ENCODE measurements at regions not wholly inside any gene's neighbourhood (a gene's known extent, or its start where the extent isn't known, plus 50 kb on each side); places are given as distances from the start of the nearest gene placed in this dataset.

- Mint-ChIP-seq H3K4me3 (no peak overlapping the region), H3K9me3 (ENCODE audit: low read depth) (no peaks in the 10 kb centered on the region), H3K4me1 (peaks cover 8% of the 10 kb centered on the region), H3K27me3 (peaks cover 17% of the 10 kb centered on the region), H3K27ac (no peak overlapping the region), H3K36me3 (no peaks in the 10 kb centered on the region)
- no peak for DNase-seq
- no peak for ATAC-seq
- CTCF ChIA-PET: no interaction called here
Measured at GRCh38 chr18:49708662-49709346, 104.5 kb downstream of the ACAA2 start.

DNA sequence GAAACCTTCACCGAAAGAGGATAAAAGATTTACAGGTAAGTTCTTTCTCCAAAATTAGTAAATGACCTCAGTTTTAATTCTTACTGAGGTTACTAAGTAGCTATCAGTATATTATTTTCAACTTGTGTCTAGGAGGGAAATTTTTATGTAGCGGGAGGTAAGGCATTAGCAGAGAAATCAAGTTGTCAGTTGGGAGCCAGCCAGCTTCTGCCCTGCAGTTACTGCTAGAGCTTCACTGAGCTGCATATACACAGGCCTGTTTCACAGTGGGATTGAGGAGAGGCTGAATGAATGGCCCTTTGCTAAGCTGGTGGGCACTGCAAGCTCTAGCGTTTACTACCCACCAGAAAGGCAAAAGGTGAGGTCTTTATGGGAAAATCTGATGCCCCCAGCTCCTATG lies 105.7 kb downstream of the ACAA2 start:
- DNase-seq: no peak

DNA sequence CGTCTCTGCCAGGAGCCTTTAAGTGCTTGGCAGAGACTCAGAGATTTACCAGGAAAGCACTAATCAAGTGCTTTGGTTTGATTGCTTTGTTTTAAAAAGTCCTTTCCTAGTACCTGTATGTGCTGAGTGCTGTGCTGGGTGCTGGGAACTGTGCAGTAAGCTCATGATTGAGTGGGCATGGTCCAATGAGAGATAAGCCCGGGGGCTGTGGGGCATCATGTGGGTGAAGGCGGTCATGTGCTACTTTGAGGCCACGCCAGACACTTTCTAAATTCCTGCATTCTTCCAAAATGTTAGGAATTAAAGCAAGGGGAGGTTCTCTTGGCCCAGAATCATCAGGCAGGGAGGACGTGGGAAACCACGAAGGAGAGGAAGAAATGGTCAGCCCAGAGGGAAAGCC lies 109.0 kb downstream of the ACAA2 start:
- Mint-ChIP-seq H3K27ac (no peak overlapping the region), H3K4me3 (no peak overlapping the region), H3K27me3 (no peaks in the 10 kb centered on the region), H3K4me1 (peaks cover 8% of the 10 kb centered on the region), H3K36me3 (no peaks in the 10 kb centered on the region), H3K9me3 (ENCODE audit: low read depth) (no peaks in the 10 kb centered on the region)
- no peak for DNase-seq
- no peak for ATAC-seq
- CTCF ChIA-PET: no interaction called here

More for the DNA sequence above, 105.7 kb downstream of the ACAA2 start:
- Mint-ChIP-seq H3K4me1 (peaks cover 8% of the 10 kb centered on the region), H3K27me3 (peaks cover 5% of the 10 kb centered on the region), H3K36me3 (no peaks in the 10 kb centered on the region), H3K4me3 (no peak overlapping the region), H3K9me3 (ENCODE audit: low read depth) (no peaks in the 10 kb centered on the region), H3K27ac (no peak overlapping the region)
- CTCF ChIA-PET: no interaction called here
- no peak for ATAC-seq

DNA sequence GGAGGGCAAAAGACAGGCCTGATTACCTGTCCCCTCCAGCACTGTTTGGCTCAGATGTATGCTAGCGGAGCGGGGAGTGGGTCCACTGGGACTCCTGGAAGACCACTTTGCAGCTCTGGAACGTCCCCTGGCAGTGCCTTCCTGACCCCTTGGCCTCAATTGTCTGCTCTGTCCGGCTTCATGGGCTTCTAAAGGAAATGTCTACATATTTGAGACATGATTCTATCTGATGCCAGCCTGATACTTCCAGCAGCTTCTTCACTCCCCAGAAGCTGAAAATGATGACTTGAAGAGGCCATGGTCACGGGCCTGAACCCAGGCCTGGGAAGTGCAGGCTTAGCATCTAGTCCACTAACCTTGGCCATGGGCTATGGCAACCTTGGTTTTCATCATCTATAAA lies 112.1 kb downstream of the ACAA2 start:
- Mint-ChIP-seq H3K4me1 (no peaks in the 10 kb centered on the region), H3K27me3 (peaks cover 4% of the 10 kb centered on the region), H3K4me3 (no peak overlapping the region), H3K9me3 (ENCODE audit: low read depth) (no peaks in the 10 kb centered on the region), H3K36me3 (no peaks in the 10 kb centered on the region), H3K27ac (no peak overlapping the region)
- DNase-seq (no peak), ATAC-seq (no peak)
- CTCF ChIA-PET: interaction anchor here (0.5 kb wide), 1 partner anchor 1451 kb away, joined by 3 read pairs; no protein-coding TSS in a partner anchor

DNA sequence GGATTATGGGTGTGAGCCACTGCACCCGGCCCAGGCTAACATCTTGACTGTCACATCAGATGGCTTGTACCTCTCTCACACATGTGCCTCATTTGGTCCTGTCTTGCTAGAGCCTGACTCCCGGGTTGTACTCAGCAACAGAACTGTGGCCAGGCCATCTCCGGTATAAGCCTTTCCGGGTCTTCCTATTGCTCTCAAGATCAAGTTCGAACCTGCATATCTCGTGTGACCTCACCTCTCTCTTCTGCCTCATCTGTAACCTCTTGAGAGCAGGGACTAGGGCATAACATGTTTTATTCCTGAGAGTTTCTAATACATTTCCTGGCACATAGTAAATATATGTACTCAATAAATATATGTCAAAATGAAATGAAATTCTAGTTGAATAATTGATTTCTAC lies 114.0 kb downstream of the ACAA2 start:
- DNase-seq (no peak), ATAC-seq (no peak)
- CTCF ChIA-PET: no interaction called here
- Mint-ChIP-seq H3K27ac (no peak overlapping the region), H3K4me3 (no peak overlapping the region), H3K4me1 (no peaks in the 10 kb centered on the region), H3K36me3 (no peaks in the 10 kb centered on the region), H3K27me3 (peaks cover 8% of the 10 kb centered on the region), H3K9me3 (ENCODE audit: low read depth) (no peaks in the 10 kb centered on the region)

DNA sequence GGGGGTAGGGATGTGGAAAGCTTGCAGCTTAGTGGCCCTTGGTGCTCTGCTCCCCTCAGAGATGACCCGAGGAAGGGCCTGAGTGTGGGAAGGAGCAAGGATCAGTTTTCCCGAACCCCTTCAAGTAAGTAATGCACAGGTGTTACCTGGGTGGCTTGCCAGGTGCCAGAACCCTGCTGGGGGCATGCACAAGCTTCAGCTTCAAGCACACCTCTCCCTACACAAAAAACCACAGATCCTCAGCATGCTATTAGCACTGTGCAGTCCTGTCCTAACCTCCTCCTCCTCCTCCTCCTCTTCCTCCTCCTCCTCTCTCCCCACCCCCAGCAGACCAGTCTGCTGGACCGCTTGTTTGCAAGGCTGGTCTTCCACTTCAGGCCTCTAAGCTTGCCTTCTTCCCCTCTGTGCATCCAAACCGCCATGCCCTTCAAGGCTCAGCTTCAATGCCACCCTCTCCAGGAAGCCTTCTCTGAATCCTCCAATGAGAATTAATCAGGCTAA lies 114.8 kb downstream of the ACAA2 start:
- Mint-ChIP-seq H3K4me3 (no peak overlapping the region), H3K9me3 (ENCODE audit: low read depth) (no peaks in the 10 kb centered on the region), H3K27me3 (peaks cover 8% of the 10 kb centered on the region), H3K4me1 (no peaks in the 10 kb centered on the region), H3K36me3 (no peaks in the 10 kb centered on the region), H3K27ac (no peak overlapping the region)
- ATAC-seq: no peak
- CTCF ChIA-PET: no interaction called here
- no peak for DNase-seq

DNA sequence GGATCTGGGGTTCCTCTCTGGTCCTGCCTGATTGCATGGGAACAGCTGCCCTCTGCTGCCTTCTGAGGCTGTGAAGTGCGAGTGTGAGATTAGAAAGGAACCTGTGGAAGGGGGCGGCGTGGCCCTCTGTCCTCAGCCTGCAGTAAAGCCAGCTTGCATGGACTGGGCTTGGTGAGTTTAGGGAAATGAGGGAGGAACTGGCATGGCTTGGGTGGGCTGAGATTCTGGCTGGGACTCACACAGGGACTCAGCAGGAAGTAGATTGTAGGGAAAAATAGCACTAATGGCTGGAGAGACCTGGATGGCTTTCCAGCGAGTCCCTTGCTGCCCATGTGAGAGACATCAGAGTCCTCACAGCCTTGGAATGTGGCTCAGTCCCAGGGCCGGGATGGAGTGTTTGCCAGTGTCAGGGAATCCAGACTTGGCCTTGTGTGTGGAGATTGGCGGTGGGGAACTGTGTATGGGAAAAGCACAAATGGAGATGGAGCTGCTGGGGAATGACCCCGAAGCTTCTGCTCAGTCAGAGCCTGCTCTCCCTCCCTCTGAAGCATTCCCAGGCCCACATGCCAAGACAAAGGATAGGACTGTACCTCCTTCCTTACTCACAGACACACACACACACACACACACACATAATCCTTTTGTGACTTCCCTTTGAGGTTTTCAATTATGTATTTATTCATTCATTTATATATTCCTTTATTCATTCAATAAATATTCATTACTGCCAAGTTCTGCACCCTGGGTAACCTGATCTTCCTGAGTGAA lies 115.4 kb downstream of the ACAA2 start:
- Mint-ChIP-seq H3K36me3 (no peaks in the 10 kb centered on the region), H3K27me3 (peaks cover 8% of the 10 kb centered on the region), H3K9me3 (ENCODE audit: low read depth) (no peaks in the 10 kb centered on the region), H3K4me3 (no peak overlapping the region), H3K4me1 (no peaks in the 10 kb centered on the region), H3K27ac (no peak overlapping the region)
- ATAC-seq: no peak
- DNase-seq: no peak
- CTCF ChIA-PET: interaction anchor here (1.5 kb wide), 1 partner anchor 187 kb away, joined by 3 read pairs; no protein-coding TSS in a partner anchor

DNA sequence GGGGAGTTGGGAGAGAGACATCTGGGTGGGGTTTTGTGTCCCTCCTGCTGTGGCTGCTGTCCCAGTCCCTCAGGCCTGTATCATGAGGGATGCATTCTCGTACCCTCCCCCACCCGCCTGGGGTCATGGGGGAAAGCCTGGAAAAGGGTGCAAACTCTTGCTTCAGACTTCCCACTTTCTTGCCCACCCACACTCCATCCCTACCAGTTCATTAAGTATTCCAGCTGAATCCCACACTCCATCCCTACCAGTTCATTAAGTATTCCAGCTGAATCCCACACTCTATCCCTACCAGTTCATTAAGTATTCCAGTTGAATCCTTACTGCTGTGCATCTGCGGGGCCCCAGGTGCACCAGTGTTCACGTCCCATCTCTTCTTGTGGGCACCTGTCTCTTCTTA lies 116.3 kb downstream of the ACAA2 start:
- H3K36me3 Mint-ChIP-seq: no peaks in the 10 kb centered on the region
- CTCF ChIA-PET: interaction anchor here (0.6 to 1.5 kb wide), 2 partner anchors 52 to 186 kb away, joined by 3 read pairs; no protein-coding TSS in a partner anchor
- no peak overlapping the region for H3K4me3 Mint-ChIP-seq

DNA sequence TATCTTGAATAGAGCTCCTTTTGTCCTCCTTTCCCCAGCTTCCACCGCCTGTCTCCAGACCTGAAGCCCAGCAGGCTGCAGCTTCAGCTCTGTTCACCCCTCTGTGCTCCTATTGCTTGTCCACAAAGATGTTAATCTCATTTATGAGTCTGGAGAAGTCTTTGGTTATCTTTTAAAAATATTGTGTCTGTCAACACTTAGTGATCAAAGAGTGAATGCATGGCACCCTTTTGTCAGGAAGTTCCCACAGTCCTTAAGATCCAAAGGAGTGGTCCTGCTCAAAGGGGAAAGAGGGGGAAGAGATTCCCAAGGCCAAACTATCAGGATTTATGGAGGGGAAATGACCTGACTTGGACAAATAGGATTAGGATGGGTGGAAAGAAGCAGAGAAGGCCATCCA lies 118.9 kb downstream of the ACAA2 start:
- H3K4me1 Mint-ChIP-seq: peaks cover 12% of the 10 kb centered on the region
- peaks cover 8% of the 10 kb centered on the region for H3K27me3 Mint-ChIP-seq
- DNase-seq (no peak), ATAC-seq (no peak)
- CTCF ChIA-PET: no interaction called here
- H3K9me3 Mint-ChIP-seq (ENCODE audit: low read depth): no peaks in the 10 kb centered on the region
- H3K4me3 Mint-ChIP-seq: no peak overlapping the region
- H3K36me3 Mint-ChIP-seq: no peaks in the 10 kb centered on the region
- no peak overlapping the region for H3K27ac Mint-ChIP-seq

More for the DNA sequence above, 116.3 kb downstream of the ACAA2 start:
- Mint-ChIP-seq H3K9me3 (ENCODE audit: low read depth) (no peaks in the 10 kb centered on the region), H3K27ac (no peak overlapping the region), H3K4me1 (no peaks in the 10 kb centered on the region), H3K27me3 (peaks cover 8% of the 10 kb centered on the region)
- no peak for DNase-seq
- ATAC-seq: no peak

DNA sequence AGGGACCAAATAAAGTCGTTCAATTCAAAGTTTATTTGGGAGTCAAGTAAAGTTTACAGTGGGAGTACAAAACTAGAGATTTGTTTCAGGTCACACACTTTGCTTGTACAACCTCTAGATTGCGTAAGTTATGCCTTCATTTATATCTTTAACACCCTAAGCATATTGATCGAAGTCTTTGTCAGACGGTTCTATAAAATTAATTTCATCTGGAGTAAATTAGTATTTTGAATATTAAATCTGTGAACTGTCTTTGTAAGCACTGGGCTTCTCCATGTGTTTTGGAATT lies 119.7 kb downstream of the ACAA2 start:
- H3K36me3 Mint-ChIP-seq: no peaks in the 10 kb centered on the region
- no peaks in the 10 kb centered on the region for H3K9me3 Mint-ChIP-seq (ENCODE audit: low read depth)
- CTCF ChIA-PET: no interaction called here

GRCh38 chr18:49692906-49693716 lies 120.2 kb downstream of the ACAA2 start:
- no peak for ATAC-seq
- Mint-ChIP-seq H3K9me3 (ENCODE audit: low read depth) (no peaks in the 10 kb centered on the region), H3K27me3 (peaks cover 8% of the 10 kb centered on the region), H3K36me3 (no peaks in the 10 kb centered on the region), H3K4me1 (peaks cover 12% of the 10 kb centered on the region), H3K27ac (no peak overlapping the region), H3K4me3 (no peak overlapping the region)
- CTCF ChIA-PET: no interaction called here
- DNase-seq: no peak

More for the DNA sequence above, 119.7 kb downstream of the ACAA2 start:
- Mint-ChIP-seq H3K27me3 (peaks cover 8% of the 10 kb centered on the region), H3K4me3 (no peak overlapping the region), H3K27ac (no peak overlapping the region), H3K4me1 (peaks cover 12% of the 10 kb centered on the region)
- DNase-seq (no peak), ATAC-seq (no peak)

GRCh38 chr18:49691177-49691608 lies 122.1 kb downstream of the ACAA2 start:
- Mint-ChIP-seq H3K27me3 (peaks cover 4% of the 10 kb centered on the region), H3K9me3 (ENCODE audit: low read depth) (no peaks in the 10 kb centered on the region), H3K4me1 (peaks cover 12% of the 10 kb centered on the region), H3K36me3 (no peaks in the 10 kb centered on the region), H3K4me3 (no peak overlapping the region), H3K27ac (no peak overlapping the region)
- no peak for DNase-seq
- ATAC-seq: no peak
- CTCF ChIA-PET: interaction anchor here (0.7 kb wide), 1 partner anchor 169 kb away, joined by 3 read pairs; no protein-coding TSS in a partner anchor

DNA sequence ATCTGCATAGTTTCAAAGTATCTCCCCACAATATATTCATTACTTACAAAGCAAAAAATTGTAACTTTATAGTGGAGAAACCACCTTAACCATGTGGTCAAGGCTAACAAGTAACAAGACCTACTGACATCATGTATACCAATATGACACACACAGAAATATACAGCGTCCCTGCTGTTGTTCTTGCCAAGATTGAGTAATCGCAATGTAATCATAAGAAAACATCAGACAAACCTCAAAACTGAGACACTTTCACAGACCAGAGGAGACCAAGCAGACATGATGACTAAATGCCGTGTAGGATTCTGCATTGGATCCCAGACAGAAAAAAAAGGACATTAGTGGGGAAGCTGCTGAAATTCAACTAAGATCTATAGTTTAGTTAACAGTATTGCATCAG lies 123.0 kb downstream of the ACAA2 start:
- H3K36me3 Mint-ChIP-seq: no peaks in the 10 kb centered on the region
- peaks cover 12% of the 10 kb centered on the region for H3K4me1 Mint-ChIP-seq
- no peak for DNase-seq
- ATAC-seq: peak; percentile 36
- H3K4me3 Mint-ChIP-seq: no peak overlapping the region
- no peak overlapping the region for H3K27ac Mint-ChIP-seq
- CTCF ChIA-PET: no interaction called here
- peaks cover 4% of the 10 kb centered on the region for H3K27me3 Mint-ChIP-seq
- H3K9me3 Mint-ChIP-seq (ENCODE audit: low read depth): no peaks in the 10 kb centered on the region
